ENCODE measurements at regions not wholly inside any gene's neighbourhood (a gene's known extent, or its start where the extent isn't known, plus 50 kb on each side); places are given as distances from the start of the nearest gene placed in this dataset.
"Not testable (repeated sequence)": the region's sequence is repeated elsewhere in the genome, so short reads cannot be mapped to it uniquely, and the experiment has no call there.

- Histone ChIP-seq H3K27me3 (no peaks in the 10 kb centered on the region), H3K27ac (no peak overlapping the region), H3K4me1 (no peaks in the 10 kb centered on the region), H3K36me3 (no peaks in the 10 kb centered on the region), H3K4me3 (no peak overlapping the region), H3K9me3 (no peaks in the 10 kb centered on the region)
- intact Hi-C loops (cut with DNase I) = no loop called here
- ATAC-seq (no peak), FAIRE-seq (no peak), DNase-seq (no peak)
- no peak for TF ChIP-seq CTCF (IDR thresholded peaks at IDR 0.05)
- WGBS, 2 donors = 62 to 70% methylated on average over 10 of the region's 10 CpGs
Observed at GRCh38 chr6:145562771-145563615, 172.3 kb downstream of the EPM2A start.

GRCh38 chr6:145564553-145564952 lies 170.8 kb downstream of the EPM2A start:
- H3K27ac ChIP-seq = no peak overlapping the region
- no peaks in the 10 kb centered on the region for H3K27me3 ChIP-seq
- intact Hi-C loops (cut with DNase I) = no loop called here
- DNase-seq (no peak), ATAC-seq (no peak), FAIRE-seq (no peak)
- no peak for TF ChIP-seq CTCF (IDR thresholded peaks at IDR 0.05)
- no peaks in the 10 kb centered on the region for H3K4me1 ChIP-seq
- H3K36me3 ChIP-seq = no peaks in the 10 kb centered on the region
- no peaks in the 10 kb centered on the region for H3K9me3 ChIP-seq
- H3K4me3 ChIP-seq = no peak overlapping the region

GRCh38 chr6:145567684-145568252 lies 167.6 kb downstream of the EPM2A start:
- Histone ChIP-seq H3K27me3 (no peaks in the 10 kb centered on the region), H3K4me3 (no peak overlapping the region), H3K36me3 (no peaks in the 10 kb centered on the region), H3K27ac (no peak overlapping the region), H3K4me1 (no peaks in the 10 kb centered on the region), H3K9me3 (no peaks in the 10 kb centered on the region)
- ATAC-seq (no peak), FAIRE-seq (no peak), DNase-seq (no peak)
- 59 to 61% methylated on average over 1 of the region's 1 CpG for WGBS, 2 donors
- no peak for TF ChIP-seq CTCF (IDR thresholded peaks at IDR 0.05)
- intact Hi-C loops (cut with DNase I) = no loop called here

GRCh38 chr6:145569140-145569539 lies 166.2 kb downstream of the EPM2A start:
- DNase-seq = no peak
- no peak for ATAC-seq

GRCh38 chr6:145570336-145570735 lies 165.0 kb downstream of the EPM2A start:
- intact Hi-C loops (cut with DNase I); DNase-seq; H3K27ac ChIP-seq; H3K9me3 ChIP-seq; FAIRE-seq; ATAC-seq; H3K36me3 ChIP-seq; H3K27me3 ChIP-seq; H3K4me1 ChIP-seq; H3K4me3 ChIP-seq: not testable (repeated sequence)
- 66 to 73% methylated on average over 1 of the region's 1 CpG for WGBS, 2 donors

More at GRCh38 chr6:145569140-145569539, 166.2 kb downstream of the EPM2A start:
- no peaks in the 10 kb centered on the region for H3K4me1 ChIP-seq
- TF ChIP-seq CTCF (IDR thresholded peaks at IDR 0.05) = no peak
- FAIRE-seq = no peak
- H3K36me3 ChIP-seq = no peaks in the 10 kb centered on the region
- WGBS, 2 donors = 48 to 70% methylated on average over 3 of the region's 3 CpGs
- H3K4me3 ChIP-seq = no peak overlapping the region
- no peaks in the 10 kb centered on the region for H3K27me3 ChIP-seq
- H3K27ac ChIP-seq = no peak overlapping the region
- H3K9me3 ChIP-seq = no peaks in the 10 kb centered on the region
- intact Hi-C loops (cut with DNase I) = no loop called here

GRCh38 chr6:145574269-145574668 lies 161.1 kb downstream of the EPM2A start:
- DNase-seq; H3K4me3 ChIP-seq; intact Hi-C loops (cut with DNase I); ATAC-seq; H3K27ac ChIP-seq; H3K4me1 ChIP-seq; H3K36me3 ChIP-seq; H3K27me3 ChIP-seq; FAIRE-seq; H3K9me3 ChIP-seq: not testable (repeated sequence)
- 87 to 100% methylated on average over 1 of the region's 1 CpG for WGBS, 2 donors
